Right lobe of liver (tissue), 4 donors: ENCODE measurements at regions not wholly inside any gene's neighbourhood (a gene's known extent, or its start where the extent isn't known, plus 50 kb on each side); places are given as distances from the start of the nearest gene placed in this dataset.

ENCODE experiments used
- POLR2A ChIP-seq: fragments of 450-650 bp; IDR thresholded peaks from one replicate; pipeline ENCODE4 v1.6.1; 2017; ENCODE audit warnings: antibody characterized with exemption, mild to moderate bottlenecking
- TF ChIP-seq, protein P1 (sequence below), 4 donors: fragments of 200-600 bp in 3 of 4; fragments of 450-650 bp in 1 of 4; IDR thresholded peaks; one replicate each; pipeline versions ENCODE4 v1.5.1 to v1.8.0; 2016 to 2022; ENCODE audit warnings: antibody characterized with exemption in 4 of 4, mild to moderate bottlenecking in 2 of 4
- donor health status: DM: no; HTN: no; CAD: no.
- donor health status: DM: no; HTN: no; CAD: no.
- donor health status: DM: no; HTN: yes; CAD: no.

DNA sequence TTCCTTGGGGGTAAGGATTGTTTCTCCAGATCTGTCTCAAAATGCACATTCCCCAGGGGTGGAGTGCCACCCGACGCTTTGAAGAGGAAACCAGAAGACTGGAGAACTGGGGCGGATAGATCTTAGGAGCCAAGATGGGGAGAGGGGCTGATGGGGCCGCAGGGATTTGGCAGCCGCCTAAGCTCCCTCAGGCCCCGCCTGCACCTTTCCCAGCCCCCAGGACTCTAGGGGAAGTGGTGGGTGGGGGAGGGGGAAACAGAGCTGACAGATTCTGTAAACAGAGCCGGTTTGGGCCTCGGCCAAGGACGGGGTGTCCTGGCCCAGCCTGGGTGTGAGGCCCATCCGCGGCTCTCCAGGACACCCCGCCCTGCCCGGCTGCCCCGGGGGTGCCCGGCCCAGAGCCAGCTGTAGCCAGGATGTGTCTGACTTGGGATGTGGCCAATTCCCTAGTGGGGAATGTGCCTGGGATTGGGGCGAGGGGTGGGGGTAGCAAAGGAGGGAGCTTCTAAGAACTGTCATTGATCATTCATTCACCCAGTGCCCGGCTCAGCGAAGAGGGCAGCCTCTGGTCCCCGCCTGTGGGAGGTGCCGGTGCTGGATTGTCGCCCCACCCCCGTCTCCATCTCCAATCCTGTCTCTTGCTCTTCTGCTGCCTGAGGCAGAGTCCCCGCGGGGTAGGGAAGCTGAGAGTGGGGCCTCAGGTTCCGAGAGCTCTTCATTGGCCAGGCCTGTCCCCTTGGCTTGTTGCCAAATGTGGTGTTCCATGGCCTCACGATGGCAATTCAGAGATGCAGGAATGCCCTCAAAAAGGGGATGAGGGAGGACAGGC, 54.8 kb upstream of the CDKN2AIPNL start:
- no peak for TF ChIP-seq POLR2A
- TF ChIP-seq, protein P1, sequence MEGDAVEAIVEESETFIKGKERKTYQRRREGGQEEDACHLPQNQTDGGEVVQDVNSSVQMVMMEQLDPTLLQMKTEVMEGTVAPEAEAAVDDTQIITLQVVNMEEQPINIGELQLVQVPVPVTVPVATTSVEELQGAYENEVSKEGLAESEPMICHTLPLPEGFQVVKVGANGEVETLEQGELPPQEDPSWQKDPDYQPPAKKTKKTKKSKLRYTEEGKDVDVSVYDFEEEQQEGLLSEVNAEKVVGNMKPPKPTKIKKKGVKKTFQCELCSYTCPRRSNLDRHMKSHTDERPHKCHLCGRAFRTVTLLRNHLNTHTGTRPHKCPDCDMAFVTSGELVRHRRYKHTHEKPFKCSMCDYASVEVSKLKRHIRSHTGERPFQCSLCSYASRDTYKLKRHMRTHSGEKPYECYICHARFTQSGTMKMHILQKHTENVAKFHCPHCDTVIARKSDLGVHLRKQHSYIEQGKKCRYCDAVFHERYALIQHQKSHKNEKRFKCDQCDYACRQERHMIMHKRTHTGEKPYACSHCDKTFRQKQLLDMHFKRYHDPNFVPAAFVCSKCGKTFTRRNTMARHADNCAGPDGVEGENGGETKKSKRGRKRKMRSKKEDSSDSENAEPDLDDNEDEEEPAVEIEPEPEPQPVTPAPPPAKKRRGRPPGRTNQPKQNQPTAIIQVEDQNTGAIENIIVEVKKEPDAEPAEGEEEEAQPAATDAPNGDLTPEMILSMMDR (IDR thresholded peaks at IDR 0.05), result no peak
